HCT116 (cell line): ENCODE measurements at regions not wholly inside any gene's neighbourhood (a gene's known extent, or its start where the extent isn't known, plus 50 kb on each side); places are given as distances from the start of the nearest gene placed in this dataset.

ENCODE experiments used
- ATAC-seq: fragments of 200-7000 bp; cut with Tn5 transposase; 2 replicates; pipeline ENCODE4 v1.9.1; 2020; ENCODE audit warnings: mild to moderate bottlenecking, moderate library complexity
- BruUV-seq: library from RNA; stranded (reverse); fragments of 400-500 nt; replicated peaks from 2 replicates; lab custom pipeline; 2021; lab: Mats Ljungman, UMichigan
- CTCF ChIA-PET: fragments of 300-600 bp; sonication (Branson Sonifier 250); formaldehyde crosslinking; loops from one replicate; lab custom pipeline; 2021; ENCODE audit warnings: antibody characterized with exemption; lab: Charles Lee
- POLR2A ChIA-PET: fragments of 300-600, 350-600 bp; sonication (Branson Sonifier 250); formaldehyde crosslinking; loops from one replicate; lab custom pipeline; 2021; ENCODE audit warnings: antibody characterized with exemption; lab: Charles Lee
- RAD21 ChIA-PET, 2 experiments: fragments of 300-600 bp; sonication (Branson Sonifier 250); formaldehyde crosslinking; loops; one replicate each; lab custom pipeline; 2023; ENCODE audit warnings: low total read pairs in 2 of 2; ENCODE audit not compliant: uncharacterized antibody in 2 of 2, unreplicated experiment in 2 of 2, low non-redundant PET in 1 of 2; lab: Charles Lee
- DNase-seq: peaks from one replicate; pipeline ENCODE4 v3.0.0-alpha.2; 2010; ENCODE audit warnings: low read depth, low spot score
- H2AFZ ChIP-seq: fragments of 200-600 bp; shearing (Covaris generic), sonication (generic); 2 replicates; pipeline ENCODE4 v1.6.1; 2017; ENCODE audit warnings: low read depth, mixed run types, mixed read lengths, antibody characterized with exemption, low read length; ENCODE audit not compliant: poor library complexity, severe bottlenecking
- H3K27ac ChIP-seq: 2 replicates; pipeline ENCODE4 v1.5.1; 2012; ENCODE audit warnings: low read depth, low read length
- H3K27me3 ChIP-seq: fragments of 200-600 bp; sonication (generic); 2 replicates; pipeline ENCODE4 v1.6.1; 2016; ENCODE audit warnings: mixed run types, low read length, mixed read lengths; ENCODE audit not compliant: insufficient read depth
- H3K36me3 ChIP-seq, 2 experiments: fragments of 200-500 bp in 1 of 2; fragments of 200-600 bp in 1 of 2; sonication (Bioruptor generic) in 1 of 2; sonication (generic) in 1 of 2; 2 replicates each; pipeline versions ENCODE4 v1.5.1 to v1.6.1; 2014 to 2016; ENCODE audit warnings: low read length in 2 of 2, inconsistent platforms in 1 of 2, mixed read lengths in 1 of 2, mixed run types in 1 of 2; ENCODE audit not compliant: insufficient read depth in 2 of 2, control insufficient read depth in 1 of 2
- H3K4me1 ChIP-seq, 2 experiments: fragments of 200-600 bp in 1 of 2; sonication (generic) in 1 of 2; 2 replicates each; pipeline versions ENCODE4 v1.5.1 to v1.6.1; 2012 to 2017; ENCODE audit warnings: low read length in 2 of 2, inconsistent platforms in 1 of 2, mild to moderate bottlenecking in 1 of 2, mixed read lengths in 1 of 2, mixed run types in 1 of 2, moderate library complexity in 1 of 2; ENCODE audit not compliant: insufficient read depth in 2 of 2, control insufficient read depth in 1 of 2
- H3K4me2 ChIP-seq: fragments of 200-600 bp; sonication (generic); 2 replicates; pipeline ENCODE4 v1.6.1; 2017; ENCODE audit warnings: mixed run types, low read length, mixed read lengths
- H3K4me3 ChIP-seq, 2 experiments: fragments of 200-600 bp in 1 of 2; sonication (generic) in 1 of 2; replicated peaks in 1 of 2; 2 replicates each; pipeline ENCODE4 v1.5.1; 2011 to 2016; ENCODE audit warnings: low read length in 2 of 2, control low read depth in 1 of 2, low read depth in 1 of 2, mild to moderate bottlenecking in 1 of 2, mixed read lengths in 1 of 2, mixed run types in 1 of 2
- H3K79me2 ChIP-seq: fragments of 200-600 bp; sonication (generic); 2 replicates; pipeline ENCODE4 v1.6.1; 2017; ENCODE audit warnings: mild to moderate bottlenecking, mixed run types, low read length, moderate library complexity, mixed read lengths; ENCODE audit not compliant: insufficient read depth
- H3K9ac ChIP-seq: fragments of 200-600 bp; sonication (generic); 2 replicates; pipeline ENCODE4 v1.6.1; 2016; ENCODE audit warnings: low read length, mixed read lengths
- H3K9me2 ChIP-seq: fragments of 200-600 bp; sonication (generic), shearing (Covaris generic); 2 replicates; pipeline ENCODE4 v1.6.1; 2017; ENCODE audit warnings: mixed run types, mild to moderate bottlenecking, moderate library complexity; ENCODE audit not compliant: insufficient read depth
- H3K9me3 ChIP-seq, 2 experiments: fragments of 200-500 bp in 1 of 2; fragments of 200-600 bp in 1 of 2; sonication (Bioruptor generic) in 1 of 2; sonication (generic) in 1 of 2; 2 replicates each; pipeline ENCODE4 v1.6.1; 2014 to 2017; ENCODE audit warnings: low read length in 2 of 2, mixed read lengths in 2 of 2, inconsistent platforms in 1 of 2, low read depth in 1 of 2, mild to moderate bottlenecking in 1 of 2, mixed run types in 1 of 2, moderate library complexity in 1 of 2; ENCODE audit not compliant: control insufficient read depth in 1 of 2, insufficient read depth in 1 of 2
- H4K20me1 ChIP-seq: fragments of 200-600 bp; sonication (generic), shearing (Covaris generic); 2 replicates; pipeline ENCODE4 v1.6.1; 2017; ENCODE audit warnings: mixed run types, mild to moderate bottlenecking, moderate library complexity; ENCODE audit not compliant: insufficient read depth
- CBX3 ChIP-seq: IDR thresholded peaks from 2 replicates; pipeline ENCODE4 v1.6.1; 2012; ENCODE audit warnings: low read depth
- EGR1 ChIP-seq: IDR thresholded peaks from 2 replicates; pipeline ENCODE4 v1.6.1; 2012; ENCODE audit warnings: low read depth
- ELF1 ChIP-seq: IDR thresholded peaks from 2 replicates; pipeline ENCODE4 v1.6.1; 2012; ENCODE audit warnings: low read depth, borderline replicate concordance
- EZH2 ChIP-seq: fragments of 200-600 bp; sonication (generic); IDR thresholded peaks from 2 replicates; pipeline ENCODE4 v1.6.1; 2017; ENCODE audit warnings: antibody characterized with exemption, mixed run types
- EZH2phosphoT487 ChIP-seq: fragments of 200-600 bp; IDR thresholded peaks from 2 replicates; pipeline ENCODE4 v1.6.1; 2018; ENCODE audit warnings: antibody characterized with exemption, borderline replicate concordance
- POLR2A ChIP-seq: IDR thresholded peaks from 2 replicates; pipeline ENCODE4 v1.7.0; 2011; ENCODE audit warnings: borderline replicate concordance; ENCODE audit not compliant: insufficient read depth, insufficient read length; ENCODE audit errors: extremely low read depth
- RAD21 ChIP-seq: IDR thresholded peaks from 2 replicates; pipeline ENCODE4 v1.6.1; 2012; ENCODE audit warnings: low read depth, mild to moderate bottlenecking
- SIN3A ChIP-seq: IDR thresholded peaks from 2 replicates; pipeline ENCODE4 v1.6.1; 2012; ENCODE audit warnings: low read depth
- SP1 ChIP-seq: IDR thresholded peaks from 2 replicates; pipeline ENCODE4 v1.6.1; 2012; ENCODE audit warnings: low read depth
- intact Hi-C: fragments of 100-400 bp; cut with micrococcal nuclease; formaldehyde crosslinking; loops from 2 replicates; pipeline ENCODE4 v1.10.0; 2022
- TF ChIP-seq, protein P1 (sequence below): IDR thresholded peaks from 2 replicates; pipeline ENCODE4 v1.6.1; 2012
- TF ChIP-seq, protein P2 (sequence below): IDR thresholded peaks from 2 replicates; pipeline ENCODE4 v1.6.1; 2011; ENCODE audit warnings: mild to moderate bottlenecking, low read length, moderate library complexity; ENCODE audit not compliant: insufficient replicate concordance; ENCODE audit errors: extremely low read depth
- TF ChIP-seq, protein P3 (sequence below): IDR thresholded peaks from 2 replicates; pipeline ENCODE4 v1.6.1; 2012; ENCODE audit warnings: low read depth

DNA sequence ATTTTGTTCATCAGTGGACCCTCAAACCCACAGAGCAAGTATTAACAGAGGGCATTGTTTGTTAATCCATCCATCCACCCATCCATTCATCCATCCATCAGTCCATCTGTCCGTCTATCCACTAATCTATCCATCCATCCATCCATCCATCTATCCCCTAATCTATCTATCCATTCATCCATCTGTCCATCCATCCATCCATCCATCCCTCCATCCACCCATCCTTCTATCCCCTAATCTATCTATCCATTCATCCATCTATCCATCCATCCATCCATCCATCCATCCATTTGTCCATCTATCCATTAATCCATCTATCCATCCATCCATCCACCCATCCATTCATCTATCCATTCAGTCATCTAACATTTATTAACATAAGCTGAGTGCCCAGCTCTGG lies 307.3 kb downstream of the MIAT start:
- H3K4me2 ChIP-seq, result no peak overlapping the region
- TF ChIP-seq, protein P1, sequence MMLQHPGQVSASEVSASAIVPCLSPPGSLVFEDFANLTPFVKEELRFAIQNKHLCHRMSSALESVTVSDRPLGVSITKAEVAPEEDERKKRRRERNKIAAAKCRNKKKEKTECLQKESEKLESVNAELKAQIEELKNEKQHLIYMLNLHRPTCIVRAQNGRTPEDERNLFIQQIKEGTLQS, result no peak
- TF ChIP-seq ELF1 (no peak), EZH2phosphoT487 (no peak), SP1 (no peak), CBX3 (no peak), EGR1 (no peak), RAD21 (no peak)
- TF ChIP-seq, protein P2, sequence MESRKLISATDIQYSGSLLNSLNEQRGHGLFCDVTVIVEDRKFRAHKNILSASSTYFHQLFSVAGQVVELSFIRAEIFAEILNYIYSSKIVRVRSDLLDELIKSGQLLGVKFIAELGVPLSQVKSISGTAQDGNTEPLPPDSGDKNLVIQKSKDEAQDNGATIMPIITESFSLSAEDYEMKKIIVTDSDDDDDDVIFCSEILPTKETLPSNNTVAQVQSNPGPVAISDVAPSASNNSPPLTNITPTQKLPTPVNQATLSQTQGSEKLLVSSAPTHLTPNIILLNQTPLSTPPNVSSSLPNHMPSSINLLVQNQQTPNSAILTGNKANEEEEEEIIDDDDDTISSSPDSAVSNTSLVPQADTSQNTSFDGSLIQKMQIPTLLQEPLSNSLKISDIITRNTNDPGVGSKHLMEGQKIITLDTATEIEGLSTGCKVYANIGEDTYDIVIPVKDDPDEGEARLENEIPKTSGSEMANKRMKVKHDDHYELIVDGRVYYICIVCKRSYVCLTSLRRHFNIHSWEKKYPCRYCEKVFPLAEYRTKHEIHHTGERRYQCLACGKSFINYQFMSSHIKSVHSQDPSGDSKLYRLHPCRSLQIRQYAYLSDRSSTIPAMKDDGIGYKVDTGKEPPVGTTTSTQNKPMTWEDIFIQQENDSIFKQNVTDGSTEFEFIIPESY, result no peak
- no peaks in the 10 kb centered on the region for H3K79me2 ChIP-seq
- intact Hi-C loops, result no loop called here
- H3K27ac ChIP-seq, result no peak overlapping the region
- no peaks in the 10 kb centered on the region for H3K36me3 ChIP-seq
- H2AFZ ChIP-seq, result no peak overlapping the region
- RAD21 ChIA-PET, result no interaction called here
- no peaks in the 10 kb centered on the region for H3K4me1 ChIP-seq
- no peaks in the 10 kb centered on the region for H4K20me1 ChIP-seq
- H3K27me3 ChIP-seq, result peaks cover 33% of the 10 kb centered on the region
- no peaks in the 10 kb centered on the region for H3K9me3 ChIP-seq
- H3K9ac ChIP-seq, result no peak overlapping the region
- BruUV-seq, result no TSS peak
- no peak overlapping the region for H3K4me3 ChIP-seq
- DNase-seq (no peak), ATAC-seq (no peak)
- CTCF ChIA-PET, result no interaction called here
- no peaks in the 10 kb centered on the region for H3K9me2 ChIP-seq
- POLR2A ChIA-PET, result no interaction called here

DNA sequence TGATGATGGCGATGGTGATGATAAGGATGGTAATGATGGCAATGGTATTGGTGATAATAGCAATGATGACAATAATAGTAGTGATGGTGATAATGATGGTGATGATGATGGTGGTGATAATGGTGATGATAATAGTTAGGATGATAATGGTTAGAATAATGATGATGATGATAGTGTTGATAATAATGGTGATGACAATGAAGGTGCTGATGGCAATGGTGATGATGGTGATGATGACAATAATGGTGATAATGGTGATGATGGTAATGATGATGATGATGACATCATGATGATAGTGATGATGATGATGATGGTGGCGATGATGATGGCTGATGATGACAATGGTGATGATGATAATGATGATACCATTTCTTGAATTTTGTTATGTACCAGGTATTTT lies 309.9 kb downstream of the MIAT start:
- ChIA-PET RAD21 (no interaction called here), CTCF (no interaction called here), POLR2A (no interaction called here)
- no peaks in the 10 kb centered on the region for H3K9me2 ChIP-seq
- H3K79me2 ChIP-seq, result no peaks in the 10 kb centered on the region
- DNase-seq (no peak), ATAC-seq (no peak)
- BruUV-seq, result no TSS peak
- no peak overlapping the region for H3K4me2 ChIP-seq
- H3K27ac ChIP-seq, result no peak overlapping the region
- intact Hi-C loops, result no loop called here
- no peaks in the 10 kb centered on the region for H3K9me3 ChIP-seq
- H3K4me3 ChIP-seq, result no peak overlapping the region
- no peaks in the 10 kb centered on the region for H3K4me1 ChIP-seq
- H2AFZ ChIP-seq, result no peak overlapping the region
- no peaks in the 10 kb centered on the region for H4K20me1 ChIP-seq
- H3K27me3 ChIP-seq, result peaks cover 20% of the 10 kb centered on the region
- no peaks in the 10 kb centered on the region for H3K36me3 ChIP-seq
- no peak overlapping the region for H3K9ac ChIP-seq
- no peak for TF ChIP-seq SIN3A
- TF ChIP-seq EZH2, result no peak
- TF ChIP-seq EZH2phosphoT487, result no peak
- no peak for TF ChIP-seq ELF1
- no peak for TF ChIP-seq POLR2A
- TF ChIP-seq, protein P2, result no peak
- TF ChIP-seq, protein P3, sequence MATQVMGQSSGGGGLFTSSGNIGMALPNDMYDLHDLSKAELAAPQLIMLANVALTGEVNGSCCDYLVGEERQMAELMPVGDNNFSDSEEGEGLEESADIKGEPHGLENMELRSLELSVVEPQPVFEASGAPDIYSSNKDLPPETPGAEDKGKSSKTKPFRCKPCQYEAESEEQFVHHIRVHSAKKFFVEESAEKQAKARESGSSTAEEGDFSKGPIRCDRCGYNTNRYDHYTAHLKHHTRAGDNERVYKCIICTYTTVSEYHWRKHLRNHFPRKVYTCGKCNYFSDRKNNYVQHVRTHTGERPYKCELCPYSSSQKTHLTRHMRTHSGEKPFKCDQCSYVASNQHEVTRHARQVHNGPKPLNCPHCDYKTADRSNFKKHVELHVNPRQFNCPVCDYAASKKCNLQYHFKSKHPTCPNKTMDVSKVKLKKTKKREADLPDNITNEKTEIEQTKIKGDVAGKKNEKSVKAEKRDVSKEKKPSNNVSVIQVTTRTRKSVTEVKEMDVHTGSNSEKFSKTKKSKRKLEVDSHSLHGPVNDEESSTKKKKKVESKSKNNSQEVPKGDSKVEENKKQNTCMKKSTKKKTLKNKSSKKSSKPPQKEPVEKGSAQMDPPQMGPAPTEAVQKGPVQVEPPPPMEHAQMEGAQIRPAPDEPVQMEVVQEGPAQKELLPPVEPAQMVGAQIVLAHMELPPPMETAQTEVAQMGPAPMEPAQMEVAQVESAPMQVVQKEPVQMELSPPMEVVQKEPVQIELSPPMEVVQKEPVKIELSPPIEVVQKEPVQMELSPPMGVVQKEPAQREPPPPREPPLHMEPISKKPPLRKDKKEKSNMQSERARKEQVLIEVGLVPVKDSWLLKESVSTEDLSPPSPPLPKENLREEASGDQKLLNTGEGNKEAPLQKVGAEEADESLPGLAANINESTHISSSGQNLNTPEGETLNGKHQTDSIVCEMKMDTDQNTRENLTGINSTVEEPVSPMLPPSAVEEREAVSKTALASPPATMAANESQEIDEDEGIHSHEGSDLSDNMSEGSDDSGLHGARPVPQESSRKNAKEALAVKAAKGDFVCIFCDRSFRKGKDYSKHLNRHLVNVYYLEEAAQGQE, result no peak
- TF ChIP-seq, protein P1, result no peak
